HG03571 (cell line): ENCODE measurements at regions not wholly inside any gene's neighbourhood (a gene's known extent, or its start where the extent isn't known, plus 50 kb on each side); places are given as distances from the start of the nearest gene placed in this dataset.

Experiments
- ATAC-seq: cut with Tn5 transposase; IDR thresholded peaks from one replicate; pipeline ENCODE4 v1.9.1; 2021; ENCODE audit not compliant: unreplicated experiment

GRCh38 chr13:40316301-40316700 lies 350.1 kb downstream of the FOXO1 start:
- ATAC-seq: no peak

GRCh38 chr13:40317980-40318327 lies 348.5 kb downstream of the FOXO1 start:
- ATAC-seq: no peak

GRCh38 chr13:40318366-40318765 lies 348.1 kb downstream of the FOXO1 start:
- ATAC-seq: no peak

- ATAC-seq: no peak
These were observed 346.5 kb downstream of the FOXO1 start for GRCh38 chr13:40319699-40320579.

GRCh38 chr13:40328091-40328490 lies 338.4 kb downstream of the FOXO1 start:
- ATAC-seq: no peak

- no peak for ATAC-seq
These were observed 336.5 kb downstream of the FOXO1 start for GRCh38 chr13:40329781-40330485.

GRCh38 chr13:40330950-40331349 lies 335.5 kb downstream of the FOXO1 start:
- no peak for ATAC-seq

GRCh38 chr13:40331802-40332201 lies 334.6 kb downstream of the FOXO1 start:
- no peak for ATAC-seq

GRCh38 chr13:40333226-40333625 lies 333.2 kb downstream of the FOXO1 start:
- ATAC-seq: no peak

GRCh38 chr13:40334031-40334430 lies 332.4 kb downstream of the FOXO1 start:
- no peak for ATAC-seq

GRCh38 chr13:40334616-40335015 lies 331.8 kb downstream of the FOXO1 start:
- ATAC-seq: no peak

- no peak for ATAC-seq
These were observed 329.9 kb downstream of the FOXO1 start for GRCh38 chr13:40336228-40337221.

GRCh38 chr13:40337651-40338050 lies 328.8 kb downstream of the FOXO1 start:
- ATAC-seq: no peak

GRCh38 chr13:40338217-40338616 lies 328.2 kb downstream of the FOXO1 start:
- ATAC-seq: no peak

GRCh38 chr13:40340368-40341095 lies 325.9 kb downstream of the FOXO1 start:
- no peak for ATAC-seq

GRCh38 chr13:40341096-40341471 lies 325.4 kb downstream of the FOXO1 start:
- ATAC-seq: no peak

GRCh38 chr13:40341501-40341900 lies 324.9 kb downstream of the FOXO1 start:
- no peak for ATAC-seq

- ATAC-seq: no peak
These were observed 324.0 kb downstream of the FOXO1 start for GRCh38 chr13:40342461-40342860.

GRCh38 chr13:40342901-40343300 lies 323.5 kb downstream of the FOXO1 start:
- ATAC-seq: no peak

- ATAC-seq: no peak
These were observed 322.7 kb downstream of the FOXO1 start for GRCh38 chr13:40343550-40344269.
